ENCODE measurements at regions not wholly inside any gene's neighbourhood (a gene's known extent, or its start where the extent isn't known, plus 50 kb on each side); places are given as distances from the start of the nearest gene placed in this dataset.

- no peak for DNase-seq (ENCODE audit: low spot score)
Measured at GRCh38 chr20:48079028-48079427, 293.7 kb upstream of the SULF2 start.

GRCh38 chr20:48076747-48077146, 291.5 kb upstream of the SULF2 start:
- DNase-seq (ENCODE audit: low spot score), result no peak

GRCh38 chr20:48076247-48076646, 291.0 kb upstream of the SULF2 start:
- DNase-seq (ENCODE audit: low spot score), result no peak

GRCh38 chr20:48075591-48076174, 290.4 kb upstream of the SULF2 start:
- DNase-seq (ENCODE audit: low spot score), result no peak

GRCh38 chr20:48070991-48071652, 285.8 kb upstream of the SULF2 start:
- no peak for DNase-seq (ENCODE audit: low spot score)

GRCh38 chr20:48069596-48069995, 284.3 kb upstream of the SULF2 start:
- DNase-seq (ENCODE audit: low spot score), result no peak

GRCh38 chr20:48066851-48067250, 281.6 kb upstream of the SULF2 start:
- DNase-seq (ENCODE audit: low spot score), result no peak

- DNase-seq (ENCODE audit: low spot score), result peak; percentile 11
Measured at GRCh38 chr20:48066246-48066645, 281.0 kb upstream of the SULF2 start.

- no peak for DNase-seq (ENCODE audit: low spot score)
Measured at GRCh38 chr20:48065833-48066232, 280.6 kb upstream of the SULF2 start.

- DNase-seq (ENCODE audit: low spot score), result no peak
Measured at GRCh38 chr20:48064929-48065328, 279.6 kb upstream of the SULF2 start.

GRCh38 chr20:48060841-48061720, 275.8 kb upstream of the SULF2 start:
- DNase-seq (ENCODE audit: low spot score), result no peak

GRCh38 chr20:48058611-48059559, 273.6 kb upstream of the SULF2 start:
- no peak for DNase-seq (ENCODE audit: low spot score)

- DNase-seq (ENCODE audit: low spot score), result no peak
Measured at GRCh38 chr20:48057739-48058138, 272.5 kb upstream of the SULF2 start.

GRCh38 chr20:48057251-48057650, 272.0 kb upstream of the SULF2 start:
- DNase-seq (ENCODE audit: low spot score), result no peak

- DNase-seq (ENCODE audit: low spot score), result no peak
Measured at GRCh38 chr20:48056218-48056617, 270.9 kb upstream of the SULF2 start.

GRCh38 chr20:48054051-48054450, 268.8 kb upstream of the SULF2 start:
- DNase-seq (ENCODE audit: low spot score), result no peak

- no peak for DNase-seq (ENCODE audit: low spot score)
Measured at GRCh38 chr20:48052475-48052835, 267.2 kb upstream of the SULF2 start.

- DNase-seq (ENCODE audit: low spot score), result peak; percentile 41
Measured at GRCh38 chr20:48051794-48052474, 266.7 kb upstream of the SULF2 start.

GRCh38 chr20:48049641-48050040, 264.4 kb upstream of the SULF2 start:
- no peak for DNase-seq (ENCODE audit: low spot score)

GRCh38 chr20:48049171-48049570, 263.9 kb upstream of the SULF2 start:
- DNase-seq (ENCODE audit: low spot score), result no peak

- no peak for DNase-seq (ENCODE audit: low spot score)
Measured at GRCh38 chr20:48047447-48047846, 262.2 kb upstream of the SULF2 start.

All from AG08395 (cell line).